Mesenchymal stem cell (in vitro differentiated cells and primary cell): ENCODE measurements at regions not wholly inside any gene's neighbourhood (a gene's known extent, or its start where the extent isn't known, plus 50 kb on each side); places are given as distances from the start of the nearest gene placed in this dataset.
"Not testable (repeated sequence)": the region's sequence is repeated elsewhere in the genome, so short reads cannot be mapped to it uniquely, and the experiment has no call there.

Source experiments
- DNase-seq: peaks from one replicate; pipeline ENCODE4 v3.0.0-alpha.2; 2013
- H2AFZ ChIP-seq: one replicate; pipeline ENCODE4 v1.6.1; 2013; ENCODE audit warnings: low read depth, mild to moderate bottlenecking, control low read depth, inconsistent platforms, low read length, moderate library complexity
- H2AK5ac ChIP-seq: 2 replicates; pipeline ENCODE4 v1.6.1; 2013; ENCODE audit warnings: low read length, moderate library complexity, mild to moderate bottlenecking, inconsistent platforms; ENCODE audit not compliant: severe bottlenecking
- H2BK120ac ChIP-seq: one replicate; pipeline ENCODE4 v1.6.1; 2013; ENCODE audit warnings: low read depth, mild to moderate bottlenecking, inconsistent platforms, low read length, moderate library complexity
- H2BK12ac ChIP-seq, 2 experiments: one replicate each; pipeline ENCODE4 v1.6.1; 2013; ENCODE audit warnings: inconsistent platforms in 2 of 2, low read length in 2 of 2, mild to moderate bottlenecking in 2 of 2, moderate library complexity in 2 of 2, control low read depth in 1 of 2
- H2BK15ac ChIP-seq: one replicate; pipeline ENCODE4 v1.6.1; 2013; ENCODE audit warnings: mild to moderate bottlenecking, low read depth, inconsistent platforms; ENCODE audit not compliant: poor library complexity, severe bottlenecking
- H2BK5ac ChIP-seq: 2 replicates; pipeline ENCODE4 v1.6.1; 2013; ENCODE audit warnings: low read depth, mild to moderate bottlenecking, low read length, control low read depth, inconsistent platforms; ENCODE audit not compliant: poor library complexity, severe bottlenecking
- H3K14ac ChIP-seq, 2 experiments: one replicate each; pipeline ENCODE4 v1.6.1; 2013; ENCODE audit warnings: inconsistent platforms in 2 of 2, low read length in 2 of 2, control low read depth in 1 of 2, mild to moderate bottlenecking in 1 of 2, moderate library complexity in 1 of 2
- H3K18ac ChIP-seq, 2 experiments: one replicate each; pipeline ENCODE4 v1.6.1; 2013; ENCODE audit warnings: inconsistent platforms in 2 of 2, low read length in 2 of 2, control low read depth in 1 of 2, low read depth in 1 of 2, mild to moderate bottlenecking in 1 of 2
- H3K23ac ChIP-seq, 2 experiments: one replicate each; pipeline ENCODE4 v1.6.1; 2013; ENCODE audit warnings: inconsistent platforms in 2 of 2, low read length in 2 of 2, mild to moderate bottlenecking in 2 of 2, moderate library complexity in 2 of 2, control low read depth in 1 of 2
- H3K27ac ChIP-seq: 2 replicates; pipeline ENCODE4 v1.5.1; 2013; ENCODE audit warnings: mild to moderate bottlenecking, moderate library complexity, low read length, control low read depth, inconsistent platforms; ENCODE audit not compliant: poor library complexity, severe bottlenecking
- H3K27me3 ChIP-seq, 2 experiments: 2 replicates each; pipeline versions ENCODE4 v1.6.1 to v1.7.0; 2013; ENCODE audit warnings: low read length in 2 of 2, mild to moderate bottlenecking in 2 of 2, moderate library complexity in 2 of 2, control low read depth in 1 of 2, inconsistent platforms in 1 of 2; ENCODE audit not compliant: control insufficient read depth in 1 of 2, insufficient read depth in 1 of 2
- H3K36me3 ChIP-seq, 2 experiments: 2 replicates each; pipeline versions ENCODE4 v1.6.1 to v1.7.0; 2013; ENCODE audit warnings: low read length in 2 of 2, control low read depth in 1 of 2, inconsistent platforms in 1 of 2, low read depth in 1 of 2, mild to moderate bottlenecking in 1 of 2; ENCODE audit not compliant: insufficient read depth in 2 of 2, control insufficient read depth in 1 of 2
- H3K4ac ChIP-seq, 2 experiments: one replicate each; pipeline ENCODE4 v1.6.1; 2013; ENCODE audit warnings: inconsistent platforms in 2 of 2, low read length in 2 of 2, mild to moderate bottlenecking in 2 of 2, moderate library complexity in 2 of 2, control low read depth in 1 of 2, low read depth in 1 of 2
- H3K4me1 ChIP-seq: 2 replicates; pipeline ENCODE4 v1.6.1; 2013; ENCODE audit warnings: low read depth, low read length, control low read depth; ENCODE audit not compliant: control insufficient read depth, insufficient read depth
- H3K4me2 ChIP-seq: 2 replicates; pipeline ENCODE4 v1.6.1; 2013; ENCODE audit warnings: low read length, mild to moderate bottlenecking, inconsistent platforms; ENCODE audit not compliant: poor library complexity, severe bottlenecking
- H3K4me3 ChIP-seq, 2 experiments: 2 replicates each; pipeline versions ENCODE4 v1.5.1 to v1.7.0; 2013; ENCODE audit warnings: low read length in 2 of 2, mild to moderate bottlenecking in 2 of 2, control low read depth in 1 of 2, low read depth in 1 of 2; ENCODE audit not compliant: insufficient read depth in 1 of 2
- H3K79me1 ChIP-seq: replicated peaks from 2 replicates; pipeline ENCODE4 v1.6.1; 2013; ENCODE audit warnings: mild to moderate bottlenecking, control low read depth, low read length, inconsistent platforms; ENCODE audit not compliant: poor library complexity, severe bottlenecking
- H3K9ac ChIP-seq: 2 replicates; pipeline ENCODE4 v1.7.0; 2013; ENCODE audit warnings: mild to moderate bottlenecking, low read length, moderate library complexity
- H3K9me3 ChIP-seq: 2 replicates; pipeline ENCODE4 v1.7.0; 2013; ENCODE audit warnings: mild to moderate bottlenecking, low read length; ENCODE audit not compliant: control insufficient read depth
- H4K8ac ChIP-seq: one replicate; pipeline ENCODE4 v1.6.1; 2013; ENCODE audit warnings: inconsistent platforms, mild to moderate bottlenecking, low read length, moderate library complexity
- H4K91ac ChIP-seq: one replicate; pipeline ENCODE4 v1.6.1; 2013; ENCODE audit warnings: mild to moderate bottlenecking, low read length, inconsistent platforms
- WGBS: methylation state at CpG from one replicate; pipeline ENCODE4 v1.1.7; 2013; ENCODE audit warnings: mixed read lengths; 5-methylcytosine and 5-hydroxymethylcytosine counted together

GRCh38 chr7:121676168-121676567, 196.8 kb upstream of the PTPRZ1 start:
- 96% methylated on average over 3 of the region's 3 CpGs for WGBS
- H2BK5ac ChIP-seq = no peak overlapping the region
- no peak overlapping the region for H2AK5ac ChIP-seq
- H3K4me1 ChIP-seq = no peaks in the 10 kb centered on the region
- no peak overlapping the region for H3K4me3 ChIP-seq
- no peak overlapping the region for H4K91ac ChIP-seq
- no peak overlapping the region for H3K4ac ChIP-seq
- no peak overlapping the region for H2BK12ac ChIP-seq
- H2BK15ac ChIP-seq = no peak overlapping the region
- H4K8ac ChIP-seq = no peak overlapping the region
- H3K14ac ChIP-seq = no peak overlapping the region
- no peak overlapping the region for H3K27ac ChIP-seq
- no peaks in the 10 kb centered on the region for H3K79me1 ChIP-seq
- peak overlapping the region in 1 of 2 experiments; percentile 9 for H3K23ac ChIP-seq
- H3K4me2 ChIP-seq = no peak overlapping the region
- no peaks in the 10 kb centered on the region for H3K9me3 ChIP-seq
- no peak for DNase-seq
- H3K18ac ChIP-seq = no peak overlapping the region
- H3K27me3 ChIP-seq = no peaks in the 10 kb centered on the region
- no peak overlapping the region for H2BK120ac ChIP-seq
- H2AFZ ChIP-seq = no peak overlapping the region
- H3K9ac ChIP-seq = no peak overlapping the region
- no peaks in the 10 kb centered on the region for H3K36me3 ChIP-seq

- not testable (repeated sequence) for H2BK12ac ChIP-seq, H4K91ac ChIP-seq, H3K27ac ChIP-seq, H3K36me3 ChIP-seq, H4K8ac ChIP-seq, H3K4me3 ChIP-seq, H3K79me1 ChIP-seq, H3K23ac ChIP-seq, H2AFZ ChIP-seq, H2BK5ac ChIP-seq, H3K4ac ChIP-seq, H3K4me2 ChIP-seq, H2BK120ac ChIP-seq, H3K14ac ChIP-seq, DNase-seq, H3K18ac ChIP-seq, H3K9ac ChIP-seq, H3K27me3 ChIP-seq, H3K4me1 ChIP-seq, H2BK15ac ChIP-seq, H2AK5ac ChIP-seq, H3K9me3 ChIP-seq
- WGBS = 94% methylated on average over 2 of the region's 2 CpGs
These were observed 198.5 kb upstream of the PTPRZ1 start for GRCh38 chr7:121674455-121674854.

- Histone ChIP-seq H3K18ac (no peak overlapping the region), H3K9me3 (peaks cover 11% of the 10 kb centered on the region), H3K27me3 (no peaks in the 10 kb centered on the region), H4K91ac (no peak overlapping the region), H2BK15ac (no peak overlapping the region), H3K27ac (no peak overlapping the region), H3K14ac (no peak overlapping the region), H4K8ac (no peak overlapping the region), H2BK12ac (no peak overlapping the region), H2BK120ac (no peak overlapping the region), H3K79me1 (no peaks in the 10 kb centered on the region), H2AK5ac (no peak overlapping the region), H3K23ac (no peak overlapping the region), H3K4me3 (no peak overlapping the region), H2BK5ac (no peak overlapping the region), H3K36me3 (no peaks in the 10 kb centered on the region), H3K4ac (no peak overlapping the region), H3K4me2 (no peak overlapping the region), H3K4me1 (no peaks in the 10 kb centered on the region), H3K9ac (no peak overlapping the region), H2AFZ (no peak overlapping the region)
- DNase-seq = no peak
These were observed 203.8 kb upstream of the PTPRZ1 start for GRCh38 chr7:121669144-121669543.

- no peak overlapping the region for H3K4me2 ChIP-seq
- H4K91ac ChIP-seq = no peak overlapping the region
- H2BK15ac ChIP-seq = no peak overlapping the region
- H3K9ac ChIP-seq = no peak overlapping the region
- no peaks in the 10 kb centered on the region for H3K27me3 ChIP-seq
- no peak overlapping the region for H3K4ac ChIP-seq
- H3K14ac ChIP-seq = no peak overlapping the region
- no peak overlapping the region for H2BK5ac ChIP-seq
- WGBS = no CpG with 5 or more reads among the region's 1 CpG
- DNase-seq = no peak
- H2AFZ ChIP-seq = no peak overlapping the region
- H4K8ac ChIP-seq = no peak overlapping the region
- no peaks in the 10 kb centered on the region for H3K36me3 ChIP-seq
- no peaks in the 10 kb centered on the region for H3K4me1 ChIP-seq
- no peak overlapping the region for H2BK12ac ChIP-seq
- H3K4me3 ChIP-seq = no peak overlapping the region
- H2BK120ac ChIP-seq = no peak overlapping the region
- H2AK5ac ChIP-seq = no peak overlapping the region
- H3K9me3 ChIP-seq = peaks cover 11% of the 10 kb centered on the region
- H3K27ac ChIP-seq = no peak overlapping the region
- H3K18ac ChIP-seq = no peak overlapping the region
- H3K79me1 ChIP-seq = no peaks in the 10 kb centered on the region
- H3K23ac ChIP-seq = no peak overlapping the region
These were observed 206.7 kb upstream of the PTPRZ1 start for GRCh38 chr7:121666306-121666705.
